ENCODE measurements at regions not wholly inside any gene's neighbourhood (a gene's known extent, or its start where the extent isn't known, plus 50 kb on each side); places are given as distances from the start of the nearest gene placed in this dataset.
"Not testable (repeated sequence)": the region's sequence is repeated elsewhere in the genome, so short reads cannot be mapped to it uniquely, and the experiment has no call there.

DNA sequence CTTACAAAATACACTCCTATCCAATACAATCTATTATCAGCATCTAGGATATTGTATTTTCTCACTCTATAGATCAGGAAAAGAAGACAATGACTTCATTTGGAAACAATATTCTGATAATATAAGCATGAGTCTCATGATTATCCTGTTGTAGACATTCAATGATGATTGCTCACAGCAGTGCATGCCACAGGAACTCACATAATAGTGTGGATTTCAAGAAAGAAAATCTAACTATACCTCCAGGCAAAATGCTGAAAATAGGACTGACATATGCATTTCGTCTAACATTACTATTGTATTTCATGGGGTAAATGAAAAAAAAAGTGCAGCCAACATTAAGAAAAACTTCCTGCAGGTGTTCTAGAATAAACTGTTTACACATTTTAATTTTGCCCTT lies 122.6 kb downstream of the POSTN start:
- DNase-seq (ENCODE audit: extremely low read depth, low read depth), result no peak
- TF ChIP-seq, protein P1, sequence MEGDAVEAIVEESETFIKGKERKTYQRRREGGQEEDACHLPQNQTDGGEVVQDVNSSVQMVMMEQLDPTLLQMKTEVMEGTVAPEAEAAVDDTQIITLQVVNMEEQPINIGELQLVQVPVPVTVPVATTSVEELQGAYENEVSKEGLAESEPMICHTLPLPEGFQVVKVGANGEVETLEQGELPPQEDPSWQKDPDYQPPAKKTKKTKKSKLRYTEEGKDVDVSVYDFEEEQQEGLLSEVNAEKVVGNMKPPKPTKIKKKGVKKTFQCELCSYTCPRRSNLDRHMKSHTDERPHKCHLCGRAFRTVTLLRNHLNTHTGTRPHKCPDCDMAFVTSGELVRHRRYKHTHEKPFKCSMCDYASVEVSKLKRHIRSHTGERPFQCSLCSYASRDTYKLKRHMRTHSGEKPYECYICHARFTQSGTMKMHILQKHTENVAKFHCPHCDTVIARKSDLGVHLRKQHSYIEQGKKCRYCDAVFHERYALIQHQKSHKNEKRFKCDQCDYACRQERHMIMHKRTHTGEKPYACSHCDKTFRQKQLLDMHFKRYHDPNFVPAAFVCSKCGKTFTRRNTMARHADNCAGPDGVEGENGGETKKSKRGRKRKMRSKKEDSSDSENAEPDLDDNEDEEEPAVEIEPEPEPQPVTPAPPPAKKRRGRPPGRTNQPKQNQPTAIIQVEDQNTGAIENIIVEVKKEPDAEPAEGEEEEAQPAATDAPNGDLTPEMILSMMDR (IDR thresholded peaks at IDR 0.05; ENCODE audit: low read depth, low read length), result no peak

DNA sequence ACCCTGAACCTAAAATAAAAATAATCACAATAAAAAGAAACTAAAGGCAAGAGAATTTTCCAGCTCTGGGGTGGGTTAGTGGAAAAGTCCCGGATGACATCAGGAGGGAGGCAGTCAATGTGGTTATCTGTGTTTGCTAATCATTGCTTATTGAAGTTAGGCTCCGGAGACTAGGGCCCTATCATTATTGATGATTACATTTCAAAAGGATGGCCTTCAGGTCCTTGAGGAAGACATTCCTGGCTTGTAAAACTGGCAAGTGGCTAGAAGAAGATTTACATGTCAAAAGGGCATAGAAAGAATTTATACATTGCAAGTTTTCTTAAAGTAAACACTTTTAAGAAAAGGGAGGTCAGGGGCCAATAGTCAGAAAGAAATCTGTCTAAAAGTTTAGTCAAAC lies 123.4 kb downstream of the POSTN start:
- TF ChIP-seq, protein P1 (IDR thresholded peaks at IDR 0.05; ENCODE audit: low read depth, low read length), result no peak
- no peak for DNase-seq (ENCODE audit: extremely low read depth, low read depth)

DNA sequence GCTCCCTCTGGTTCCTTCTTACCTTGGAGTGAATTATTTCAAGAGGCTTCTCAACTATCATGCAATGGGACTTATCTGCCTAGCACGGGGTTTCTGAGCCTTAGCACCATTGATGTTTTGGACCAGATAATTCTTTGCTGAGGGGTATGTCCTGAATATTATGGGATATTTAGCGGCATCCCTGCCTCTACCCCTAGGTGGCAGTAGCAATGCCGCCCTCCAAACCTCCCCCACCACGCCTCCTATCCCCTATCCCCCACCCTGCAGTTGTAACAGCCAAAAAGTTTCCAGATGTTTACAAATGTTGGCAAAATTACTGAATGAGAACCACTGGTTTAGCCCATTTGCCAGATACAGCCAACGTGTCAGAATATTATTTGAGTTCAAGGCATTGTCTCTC lies 125.5 kb downstream of the POSTN start:
- DNase-seq (ENCODE audit: extremely low read depth, low read depth), result no peak
- TF ChIP-seq, protein P1 (IDR thresholded peaks at IDR 0.05; ENCODE audit: low read depth, low read length), result no peak

DNA sequence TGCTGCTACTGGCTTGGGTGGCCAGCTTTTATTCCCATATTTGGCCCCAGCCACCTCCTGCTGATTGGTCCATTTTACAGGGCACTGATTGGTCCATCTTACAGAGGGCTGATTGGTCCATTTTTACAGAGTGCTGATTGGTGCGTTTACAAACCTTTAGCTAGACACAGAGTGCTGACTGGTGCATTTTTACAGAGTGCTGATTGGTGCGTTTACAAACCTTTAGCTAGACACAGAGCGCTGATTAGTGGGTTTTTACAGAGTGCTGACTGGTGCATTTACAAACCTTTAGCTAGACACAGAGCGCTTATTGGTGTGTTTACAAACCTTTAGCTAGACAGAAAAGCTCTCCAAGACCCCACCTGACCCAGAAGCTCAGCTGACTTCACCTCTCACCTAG lies 126.3 kb downstream of the POSTN start:
- DNase-seq (ENCODE audit: extremely low read depth, low read depth), result not testable (repeated sequence)

DNA sequence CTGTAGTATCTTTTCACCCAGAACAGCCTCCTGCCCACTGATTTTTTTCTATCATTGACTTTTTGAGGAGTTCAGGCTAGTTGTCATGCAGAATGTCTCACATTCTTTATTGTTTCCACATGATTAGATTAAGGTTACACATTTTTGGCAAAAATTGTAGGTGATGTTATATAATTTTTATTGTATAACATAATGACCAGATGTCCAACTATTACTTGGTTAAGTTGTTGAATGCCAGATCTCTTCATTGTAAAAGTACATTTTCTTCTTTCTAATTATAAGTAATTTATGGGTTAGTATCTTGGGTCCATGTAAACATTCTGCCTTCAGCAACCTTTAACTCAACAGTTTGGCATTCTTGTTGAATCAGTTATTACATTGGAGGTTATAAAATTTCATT lies 138.4 kb downstream of the POSTN start:
- DNase-seq (ENCODE audit: extremely low read depth, low read depth), result no peak
- TF ChIP-seq, protein P1 (IDR thresholded peaks at IDR 0.05; ENCODE audit: low read depth, low read length), result no peak

DNA sequence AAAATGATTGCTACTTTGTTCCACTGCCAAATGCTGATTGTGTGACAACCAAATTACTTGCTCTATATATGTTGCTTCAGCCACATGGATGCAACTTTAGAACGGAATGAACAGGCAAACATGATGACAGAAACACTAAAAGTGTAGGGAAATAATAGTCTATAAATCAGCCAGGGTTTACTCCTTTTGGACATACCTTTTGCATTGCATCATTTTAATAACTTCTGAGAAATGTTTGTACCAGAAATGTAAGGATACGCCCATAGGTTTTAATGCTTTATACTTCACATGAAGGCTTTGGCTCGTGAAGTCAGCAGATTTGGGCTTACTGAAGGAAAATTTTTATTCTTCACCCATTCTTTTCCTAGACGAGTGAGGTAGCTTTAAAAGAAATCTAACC lies 141.0 kb downstream of the POSTN start:
- DNase-seq (ENCODE audit: extremely low read depth, low read depth), result no peak
- TF ChIP-seq, protein P1 (IDR thresholded peaks at IDR 0.05; ENCODE audit: low read depth, low read length), result no peak

DNA sequence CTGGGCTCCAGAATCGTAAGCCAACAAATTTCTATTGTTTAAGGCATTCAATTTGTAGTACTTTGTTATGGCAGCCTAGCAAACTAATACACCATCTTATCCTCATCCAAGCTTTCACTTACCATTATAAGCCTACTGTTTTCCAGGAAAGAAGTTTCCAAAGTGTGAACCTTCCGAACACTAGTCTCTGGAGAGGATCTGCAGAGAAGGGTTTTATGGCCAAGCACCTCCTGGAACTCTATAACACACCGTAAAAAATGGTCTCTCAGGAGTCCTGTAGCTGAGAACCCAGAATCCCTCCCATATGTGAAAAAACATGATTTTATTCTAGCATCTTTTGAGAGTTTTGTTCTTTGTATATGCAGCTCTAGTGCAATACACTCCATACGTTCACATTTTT lies 142.1 kb downstream of the POSTN start:
- TF ChIP-seq, protein P1 (IDR thresholded peaks at IDR 0.05; ENCODE audit: low read depth, low read length), result no peak
- no peak for DNase-seq (ENCODE audit: extremely low read depth, low read depth)

DNA sequence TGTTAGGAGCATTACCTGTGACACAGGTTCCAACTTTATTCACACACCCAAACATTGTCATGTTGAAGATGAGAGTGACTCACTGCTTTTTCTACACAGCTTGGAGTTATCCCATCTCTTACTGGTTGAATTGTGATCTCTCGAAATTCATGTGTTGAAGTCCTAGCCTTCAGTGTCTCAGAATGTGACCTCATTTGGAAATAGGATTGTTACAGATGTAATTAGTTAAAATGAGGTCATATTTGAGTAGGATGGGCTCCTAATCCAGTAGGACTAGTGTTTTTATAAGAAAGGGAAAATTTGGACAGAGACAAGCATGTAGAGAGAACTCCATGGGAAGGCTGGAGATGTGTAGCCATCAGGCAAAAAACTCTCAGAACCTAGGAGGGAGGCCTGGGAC lies 142.5 kb downstream of the POSTN start:
- no peak for DNase-seq (ENCODE audit: extremely low read depth, low read depth)
- TF ChIP-seq, protein P1 (IDR thresholded peaks at IDR 0.05; ENCODE audit: low read depth, low read length), result no peak
